UCSD-AML1 (cell line): ENCODE measurements at regions not wholly inside any gene's neighbourhood (a gene's known extent, or its start where the extent isn't known, plus 50 kb on each side); places are given as distances from the start of the nearest gene placed in this dataset.
"Not testable (repeated sequence)": the region's sequence is repeated elsewhere in the genome, so short reads cannot be mapped to it uniquely, and the experiment has no call there.

ENCODE experiments used
- DNase-seq: peaks from one replicate; lab custom pipeline; 2025; ENCODE audit not compliant: unreplicated experiment; lab: John Stamatoyannopoulos, UW

DNA sequence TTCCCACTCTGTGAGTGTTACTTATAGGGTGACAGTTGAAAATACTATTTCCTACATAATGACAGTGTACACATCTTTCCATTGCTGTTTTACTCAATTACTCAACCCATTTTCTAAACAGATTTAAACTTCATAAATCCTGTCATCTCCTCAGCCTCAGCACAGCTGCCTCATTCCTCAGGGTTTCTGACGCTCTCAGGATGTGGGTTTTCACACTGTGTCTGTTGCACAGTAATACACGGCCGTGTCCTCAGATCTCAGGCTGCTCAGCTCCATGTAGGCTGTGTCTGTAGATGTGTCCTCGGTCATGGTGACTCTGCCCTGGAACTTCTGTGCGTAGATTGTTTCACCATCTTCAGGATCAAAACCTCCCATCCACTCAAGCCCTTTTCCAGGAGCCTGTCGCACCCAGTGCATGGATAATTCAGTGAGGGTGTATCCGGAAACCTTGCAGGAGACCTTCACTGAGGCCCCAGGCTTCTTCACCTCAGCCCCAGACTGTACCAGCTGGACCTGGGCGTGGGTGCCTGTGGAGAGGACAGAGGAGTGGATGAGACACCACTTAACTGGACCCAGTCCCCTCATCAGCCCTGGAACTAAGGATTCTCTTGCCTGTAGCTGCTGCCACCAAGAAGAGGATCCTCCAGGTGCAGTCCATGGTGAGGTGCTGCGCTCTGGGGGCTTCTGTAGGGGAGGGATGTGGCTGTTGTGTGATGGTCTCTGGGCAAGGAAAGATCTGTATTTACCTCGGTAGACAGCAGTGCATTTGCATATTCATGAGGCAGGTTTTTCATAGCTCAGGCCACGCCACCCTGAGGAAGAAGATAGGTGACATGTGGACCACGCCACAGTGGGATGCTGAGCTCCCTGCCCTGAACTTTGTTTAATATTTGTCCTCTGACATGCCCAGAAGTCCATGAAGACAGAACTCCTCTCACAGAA lies 750.2 kb downstream of the TMEM121 start:
- no peak for DNase-seq

DNA sequence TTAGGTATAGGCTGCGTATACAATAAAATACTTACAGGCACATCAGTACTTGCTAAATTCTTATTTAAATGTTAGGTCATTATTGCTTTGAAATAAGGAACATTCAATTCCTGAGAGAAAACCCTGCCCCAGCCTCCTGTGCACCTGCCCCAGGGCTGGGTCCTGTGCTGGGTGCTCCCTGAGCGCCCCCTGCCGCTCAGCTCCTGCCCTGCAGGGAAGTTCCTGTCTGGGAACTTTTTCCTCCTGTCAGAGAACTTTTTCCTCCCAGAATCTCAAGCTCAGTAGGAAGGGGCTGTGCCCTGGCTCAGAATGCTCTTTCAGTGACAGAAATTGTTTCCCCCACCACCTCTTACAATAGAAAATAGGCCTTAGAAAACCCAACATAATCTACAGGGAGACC lies 751.1 kb downstream of the TMEM121 start:
- peak; percentile 26 for DNase-seq

- no peak for DNase-seq
Measured at GRCh38 chr14:106280876-106281275, 754.5 kb downstream of the TMEM121 start.

GRCh38 chr14:106286697-106287290 lies 760.4 kb downstream of the TMEM121 start:
- peak; percentile 49 for DNase-seq

DNA sequence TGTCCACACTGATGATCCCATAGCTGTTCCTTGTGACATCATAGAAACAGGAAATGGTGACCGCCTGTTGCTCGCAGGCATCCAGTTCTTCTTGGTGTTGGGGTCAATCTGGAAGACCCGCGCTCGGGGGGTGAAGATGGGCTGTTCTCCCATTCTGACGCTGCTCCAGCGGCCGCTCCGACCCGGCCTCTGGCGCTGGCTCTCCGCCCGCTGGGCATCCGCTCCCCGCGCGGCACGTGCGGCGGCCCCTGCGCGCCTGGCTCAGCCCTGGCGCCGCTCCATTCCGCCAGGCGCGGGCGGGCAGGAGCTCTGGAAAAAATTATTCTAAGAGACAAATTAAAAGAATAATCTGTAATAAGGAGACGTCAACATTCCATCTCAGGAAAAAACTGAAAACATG lies 761.1 kb downstream of the TMEM121 start:
- DNase-seq, result no peak

GRCh38 chr14:106291626-106292025 lies 765.2 kb downstream of the TMEM121 start:
- DNase-seq, result no peak

DNA sequence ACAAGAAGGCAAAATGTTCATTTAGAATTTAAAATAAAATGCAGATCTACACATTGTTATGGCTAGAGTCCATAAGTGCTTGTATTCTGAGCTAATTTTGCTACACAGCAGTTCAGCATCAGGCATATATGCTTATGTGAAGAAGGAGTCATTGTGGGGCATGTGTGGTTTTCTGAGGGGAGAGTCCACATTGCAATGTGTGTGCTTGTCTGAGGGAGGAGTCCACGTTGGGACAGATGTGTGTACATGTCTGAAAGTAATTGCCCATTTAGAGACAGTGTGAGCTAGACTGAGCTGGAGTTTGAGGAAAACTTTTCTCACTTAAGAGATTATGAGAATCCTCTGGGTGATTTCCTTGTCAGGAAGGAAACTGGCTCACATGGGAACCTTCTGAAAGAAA lies 767.9 kb downstream of the TMEM121 start:
- DNase-seq, result no peak

- not testable (repeated sequence) for DNase-seq
Measured at GRCh38 chr14:106300951-106301510, 774.6 kb downstream of the TMEM121 start.

DNA sequence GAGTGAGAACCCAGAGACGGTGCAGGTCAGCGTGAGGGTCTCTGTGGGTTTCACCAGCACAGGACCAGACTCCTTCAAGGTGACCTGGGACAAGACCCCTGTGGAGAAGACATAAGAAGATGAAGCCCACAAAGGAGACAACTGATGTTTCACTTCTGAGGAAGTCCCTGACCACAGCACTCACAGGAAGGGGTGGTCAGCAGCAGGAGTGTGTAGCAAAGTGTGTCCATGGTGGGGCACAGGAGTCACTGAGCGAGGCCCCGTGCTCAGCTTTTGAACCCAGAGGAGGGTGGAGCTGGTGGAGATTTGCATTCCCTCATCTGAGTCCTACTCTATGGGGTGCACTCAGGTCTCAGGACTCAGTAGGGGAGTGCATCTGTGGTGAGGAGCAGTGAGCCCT lies 775.2 kb downstream of the TMEM121 start:
- not testable (repeated sequence) for DNase-seq

GRCh38 chr14:106302661-106303060 lies 776.3 kb downstream of the TMEM121 start:
- no peak for DNase-seq

DNA sequence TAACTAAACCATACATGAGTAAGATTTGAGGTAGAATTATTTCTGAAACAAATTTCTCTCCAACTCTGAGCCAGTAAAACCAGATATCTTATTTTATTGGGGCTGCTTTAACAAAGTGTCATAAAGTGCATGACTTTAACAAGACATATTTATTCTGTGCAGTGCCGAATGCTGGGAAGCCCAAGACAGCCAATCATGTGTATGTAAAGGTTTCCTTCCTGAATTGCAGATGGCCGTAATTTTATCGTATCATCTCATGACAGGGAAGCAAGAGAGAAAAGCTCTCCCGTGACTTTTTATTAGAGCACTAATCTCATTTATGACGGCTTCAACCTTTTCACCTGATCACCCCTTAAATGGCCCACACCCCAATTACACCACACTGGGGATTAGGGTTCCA lies 777.9 kb downstream of the TMEM121 start:
- DNase-seq, result no peak

GRCh38 chr14:106308839-106309389 lies 782.5 kb downstream of the TMEM121 start:
- DNase-seq, result peak; percentile 76

GRCh38 chr14:106309423-106309822 lies 783.0 kb downstream of the TMEM121 start:
- DNase-seq, result no peak

- no peak for DNase-seq
Measured at GRCh38 chr14:106315436-106315835, 789.1 kb downstream of the TMEM121 start.

GRCh38 chr14:106317593-106317992 lies 791.2 kb downstream of the TMEM121 start:
- no peak for DNase-seq

- DNase-seq, result peak; percentile 28
Measured at GRCh38 chr14:106318700-106319099, 792.3 kb downstream of the TMEM121 start.

DNA sequence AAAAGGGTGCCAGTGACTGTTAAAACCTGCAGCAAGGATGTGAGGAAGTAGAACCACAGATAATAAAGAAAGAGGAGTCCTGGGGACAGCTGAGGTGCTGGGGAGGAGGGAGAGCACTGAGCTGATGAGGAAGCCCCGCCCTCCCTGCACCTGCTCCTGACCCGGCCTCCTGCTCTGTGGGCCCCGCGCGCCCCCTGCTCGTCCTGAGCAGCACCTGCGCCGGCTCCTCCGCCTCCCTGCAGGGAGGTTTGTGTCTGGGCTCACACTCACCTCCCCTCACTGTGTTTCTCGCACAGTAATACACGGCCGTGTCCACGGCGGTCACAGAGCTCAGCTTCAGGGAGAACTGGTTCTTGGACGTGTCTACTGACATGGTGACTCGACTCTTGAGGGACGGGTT lies 797.6 kb downstream of the TMEM121 start:
- DNase-seq, result not testable (repeated sequence)

DNA sequence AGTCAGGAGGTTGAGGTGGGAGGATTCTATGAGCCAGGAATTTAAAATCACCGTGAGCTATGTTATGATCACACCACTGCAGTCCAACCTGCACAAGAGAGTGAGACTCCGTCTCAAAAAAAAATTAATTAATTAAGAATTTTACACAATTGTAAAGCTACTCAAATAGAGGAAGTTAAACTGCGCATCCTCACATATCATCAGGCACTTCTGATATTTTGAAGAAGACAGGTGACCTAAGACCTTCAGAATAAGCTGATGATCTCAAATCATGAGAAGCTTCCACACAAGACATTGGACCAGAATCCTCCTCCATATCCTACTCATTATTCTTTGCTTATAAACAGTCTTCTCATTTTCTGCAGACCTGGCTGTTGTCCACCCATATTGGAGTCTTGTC lies 800.9 kb downstream of the TMEM121 start:
- no peak for DNase-seq

- not testable (repeated sequence) for DNase-seq
Measured at GRCh38 chr14:106327702-106328353, 801.4 kb downstream of the TMEM121 start.

GRCh38 chr14:106329243-106329642 lies 802.9 kb downstream of the TMEM121 start:
- not testable (repeated sequence) for DNase-seq
